Activated CD8-positive, alpha-beta memory T cell treated with anti-CD3 and anti-CD28 coated beads, Interleukin-2, amount 10 ng/mL, durations not matched to agents 7 days and 5 days (primary cell): ENCODE measurements at regions not wholly inside any gene's neighbourhood (a gene's known extent, or its start where the extent isn't known, plus 50 kb on each side); places are given as distances from the start of the nearest gene placed in this dataset. TPM values are rescaled to one million over a fixed set of nuclear protein-coding genes. Genes with fewer than 3 reads are reported as not detected.
A peak's percentile ranks its signal among the peaks of the same experiment; 100 is the strongest.

Source experiments
- ATAC-seq: fragments of 150-1000 bp; cut with Tn5 transposase; one replicate; pipeline ENCODE4 v1.10.0; 2021; ENCODE audit warnings: moderate library complexity
- CTCF ChIA-PET: fragments of 350-600 bp; sonication (Branson Sonifier 250); formaldehyde crosslinking; loops from one replicate; lab custom pipeline; 2021; ENCODE audit warnings: antibody characterized with exemption; lab: Charles Lee
- DNase-seq: peaks from one replicate; pipeline ENCODE4 v3.0.0-alpha.2; 2020
- H3K27ac Mint-ChIP-seq: one replicate; pipeline ENCODE4 v1.8.0; 2021; ENCODE audit warnings: mild to moderate bottlenecking, mixed read lengths
- H3K27me3 Mint-ChIP-seq: one replicate; pipeline ENCODE4 v1.8.0; 2021; ENCODE audit warnings: mixed read lengths
- H3K36me3 Mint-ChIP-seq: one replicate; pipeline ENCODE4 v1.8.0; 2021; ENCODE audit warnings: mild to moderate bottlenecking, mixed read lengths
- H3K4me1 Mint-ChIP-seq: one replicate; pipeline ENCODE4 v1.8.0; 2021; ENCODE audit warnings: mixed read lengths
- H3K4me3 Mint-ChIP-seq: one replicate; pipeline ENCODE4 v1.8.0; 2021; ENCODE audit warnings: mild to moderate bottlenecking, moderate library complexity, mixed read lengths
- H3K9me3 Mint-ChIP-seq: one replicate; pipeline ENCODE4 v1.8.0; 2022; ENCODE audit warnings: low read depth, mixed read lengths
- microRNA-seq: library from miRNA; unstranded; fragments of <30 nt; microRNA quantifications from one replicate; pipeline ENCODE4 v1.2.0, GENCODE V29; 2022

GRCh38 chr22:47225080-47225930, 462.9 kb downstream of the TBC1D22A start:
- H3K27ac Mint-ChIP-seq, result no peak overlapping the region
- no peak overlapping the region for H3K4me3 Mint-ChIP-seq
- DNase-seq (peak; percentile 28), ATAC-seq (no peak)
- H3K27me3 Mint-ChIP-seq, result peaks cover 2% of the 10 kb centered on the region
- no peaks in the 10 kb centered on the region for H3K36me3 Mint-ChIP-seq
- H3K4me1 Mint-ChIP-seq, result no peaks in the 10 kb centered on the region
- CTCF ChIA-PET, result no interaction called here
- peaks cover 2% of the 10 kb centered on the region for H3K9me3 Mint-ChIP-seq

Small RNA genes lying in the stretch of these regions (microRNA-seq; reads per million reads assigned to microRNA genes)
- gene MIR3201 (not detected), gene MIR3667 (5.5 reads per million, percentile 15 among the genes with 10 or more reads in this experiment), gene MIR4535 (not detected)
